ENCODE measurements at regions not wholly inside any gene's neighbourhood (a gene's known extent, or its start where the extent isn't known, plus 50 kb on each side); places are given as distances from the start of the nearest gene placed in this dataset.

- TF ChIP-seq GATA3 (IDR thresholded peaks at IDR 0.05; ENCODE audit: low read depth, low read length) (no peak), GATA2 (IDR thresholded peaks at IDR 0.05; ENCODE audit: low read depth, low read length) (no peak)
These were observed 154.2 kb upstream of the DEPDC1 start for GRCh38 chr1:68651115-68651514.
